T-helper 2 cell treated with Interferon-gamma antibody and Interleukin-4, amounts not matched to agents 100 ng/mL and 5 ng/mL, for 36 hours (primary cell): ENCODE measurements at regions not wholly inside any gene's neighbourhood (a gene's known extent, or its start where the extent isn't known, plus 50 kb on each side); places are given as distances from the start of the nearest gene placed in this dataset.

Experiments used
- intact Hi-C: fragments of 100-400 bp; cut with micrococcal nuclease; formaldehyde crosslinking; loops from one replicate; pipeline ENCODE4 v1.15.1; 2023

DNA sequence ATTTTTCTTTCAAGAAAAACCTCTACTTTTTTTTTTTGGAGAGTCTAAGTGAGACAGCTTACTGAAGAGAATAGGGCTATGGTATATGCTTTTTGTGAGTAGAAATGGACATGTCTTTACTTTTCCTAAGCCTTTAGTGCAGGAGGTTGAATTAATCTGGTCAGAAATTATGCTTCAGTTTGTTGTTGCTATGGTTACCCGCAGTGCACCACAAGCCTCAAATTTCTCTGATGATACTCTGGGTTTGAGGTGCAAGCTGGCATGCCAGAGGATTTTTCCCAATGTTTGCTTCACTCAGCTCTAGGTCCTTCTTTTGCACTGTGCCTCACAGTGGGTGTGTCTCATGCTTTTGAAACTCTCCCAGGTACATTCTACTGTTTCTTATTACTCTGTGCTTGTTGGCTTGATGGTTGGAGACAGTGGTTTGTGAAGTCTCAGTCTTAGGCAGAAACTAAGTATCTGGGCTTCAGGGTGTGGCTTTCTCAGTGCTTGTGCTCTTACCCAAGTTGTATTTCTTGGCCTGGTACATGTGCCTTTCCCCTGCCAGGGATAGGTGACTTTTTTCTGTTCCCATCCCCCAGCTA, 278.3 kb downstream of the RBM43 start:
- intact Hi-C loops = no loop called here

- intact Hi-C loops = no loop called here
Measured at GRCh38 chr2:150981826-150982225, 279.8 kb downstream of the RBM43 start.

DNA sequence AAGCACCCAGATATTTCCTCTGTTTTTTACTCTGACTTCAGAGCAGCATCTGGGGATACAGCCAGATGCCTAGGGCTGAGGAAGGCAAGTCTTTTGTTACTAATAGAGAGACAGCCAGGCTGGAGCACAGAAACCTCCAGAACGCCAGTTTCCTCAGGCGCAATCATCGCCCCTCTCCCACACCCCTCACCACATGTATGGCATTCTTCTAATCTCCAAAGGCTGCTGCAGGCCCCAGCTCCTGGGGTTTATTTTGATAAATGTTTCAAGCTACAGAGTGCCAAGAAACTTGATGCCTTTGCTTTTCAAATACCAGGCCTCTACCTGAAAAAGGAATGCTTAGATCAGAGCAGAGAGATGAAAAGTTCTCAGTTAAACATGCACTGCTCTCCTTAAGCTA, 283.6 kb downstream of the RBM43 start:
- intact Hi-C loops = no loop called here

DNA sequence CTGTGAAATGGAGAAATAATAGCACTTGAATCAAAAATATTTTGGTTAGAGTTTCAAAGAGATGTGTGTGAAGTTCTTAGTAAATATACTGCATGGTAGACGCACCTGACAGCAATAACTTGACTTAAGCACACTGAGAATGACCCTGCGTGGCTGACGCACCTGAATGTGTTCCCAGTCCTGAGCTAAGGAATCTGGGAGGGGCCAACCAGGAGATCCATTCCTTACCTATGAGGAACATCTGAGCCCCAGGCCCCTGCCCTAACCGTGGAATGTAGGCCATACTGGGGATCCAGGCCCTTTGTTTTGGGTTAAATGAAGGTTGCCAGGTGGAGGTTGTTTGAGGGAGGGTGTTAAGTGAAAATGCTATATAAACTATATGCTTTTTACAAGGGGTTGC, 284.4 kb downstream of the RBM43 start:
- intact Hi-C loops = no loop called here

DNA sequence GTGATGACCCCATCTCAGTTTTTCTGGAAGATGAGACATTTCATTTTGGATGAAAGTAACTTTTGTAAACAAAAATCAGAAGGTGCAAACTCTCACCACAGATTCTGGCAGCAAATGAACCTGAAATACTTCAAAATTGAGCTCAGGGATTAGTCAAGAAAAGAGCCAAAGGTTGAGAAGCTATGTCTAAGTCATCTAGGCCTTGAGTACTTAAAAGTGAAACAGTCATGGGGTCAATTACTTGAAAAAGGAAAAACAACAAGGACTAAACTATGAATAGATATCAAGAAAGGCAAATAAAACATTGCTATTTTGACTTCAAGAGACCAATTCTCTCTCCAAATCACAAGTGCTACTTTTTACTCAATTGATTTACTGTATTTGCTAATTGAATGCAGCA, 285.1 kb downstream of the RBM43 start:
- intact Hi-C loops = no loop called here

- intact Hi-C loops = no loop called here
Measured at GRCh38 chr2:150974864-150975263, 286.8 kb downstream of the RBM43 start.

DNA sequence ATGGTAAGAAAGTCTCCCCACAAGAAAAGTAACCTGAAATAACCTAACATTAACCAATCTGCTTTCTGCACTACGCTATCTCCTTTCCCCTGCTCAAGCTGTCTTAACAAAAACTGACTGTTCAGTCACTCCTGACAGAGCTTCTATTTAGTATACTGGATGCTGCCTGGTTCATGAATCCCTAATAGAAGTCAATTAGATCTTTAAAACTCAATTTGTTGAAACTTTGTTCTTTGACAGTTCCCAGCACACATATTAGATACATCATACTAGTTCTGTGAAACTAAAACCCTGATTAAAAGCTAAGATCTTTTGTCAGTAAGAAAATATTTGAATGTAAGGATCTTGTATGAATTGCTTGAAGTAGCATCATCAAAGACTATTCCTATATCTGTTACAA, 287.4 kb downstream of the RBM43 start:
- intact Hi-C loops = no loop called here

DNA sequence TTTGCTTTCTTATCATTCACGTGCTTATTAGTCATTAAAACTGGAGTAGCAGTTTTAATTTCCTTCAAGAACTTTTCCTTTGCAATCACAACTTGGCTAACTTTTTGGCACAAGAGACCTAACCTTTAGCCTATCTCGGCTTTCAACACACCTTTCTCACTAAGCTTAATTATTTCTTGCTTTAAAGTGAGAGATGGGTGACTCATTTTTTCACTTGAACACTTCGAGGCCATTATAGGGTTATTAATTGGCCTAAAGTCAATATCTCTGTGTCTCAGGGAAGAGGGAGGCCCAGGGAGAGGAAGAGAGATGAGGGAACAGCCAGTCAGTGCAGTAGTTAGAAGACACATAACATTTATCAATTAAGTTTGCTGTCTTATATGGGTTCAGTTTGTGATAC, 289.8 kb downstream of the RBM43 start:
- intact Hi-C loops = no loop called here

GRCh38 chr2:150963336-150963735, 298.3 kb downstream of the RBM43 start:
- intact Hi-C loops = no loop called here

GRCh38 chr2:150955231-150955630, 306.4 kb downstream of the RBM43 start:
- intact Hi-C loops = no loop called here

- intact Hi-C loops = no loop called here
Measured at GRCh38 chr2:150946831-150947230, 314.8 kb downstream of the RBM43 start.

- intact Hi-C loops = no loop called here
Measured at GRCh38 chr2:150944315-150944714, 317.3 kb downstream of the RBM43 start.

- intact Hi-C loops = no loop called here
Measured at GRCh38 chr2:150939087-150939486, 322.6 kb downstream of the RBM43 start.

DNA sequence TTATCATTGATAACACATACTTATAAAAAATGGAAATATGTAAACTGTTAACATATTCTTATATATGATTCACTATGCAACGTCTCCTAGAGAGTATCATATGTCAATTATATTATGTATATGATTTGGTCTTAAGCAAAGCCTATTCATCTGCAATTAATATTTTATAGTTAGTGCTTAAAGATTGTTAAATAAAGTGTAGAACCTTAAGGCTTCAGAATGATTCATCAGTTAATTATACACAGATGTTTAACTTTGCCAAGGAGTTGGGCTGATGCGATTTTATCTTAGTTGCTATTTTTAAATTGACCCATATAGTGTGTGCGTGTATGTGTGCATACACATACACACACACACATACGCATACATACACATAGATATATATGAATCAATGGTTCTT, 323.1 kb downstream of the RBM43 start:
- intact Hi-C loops = no loop called here

DNA sequence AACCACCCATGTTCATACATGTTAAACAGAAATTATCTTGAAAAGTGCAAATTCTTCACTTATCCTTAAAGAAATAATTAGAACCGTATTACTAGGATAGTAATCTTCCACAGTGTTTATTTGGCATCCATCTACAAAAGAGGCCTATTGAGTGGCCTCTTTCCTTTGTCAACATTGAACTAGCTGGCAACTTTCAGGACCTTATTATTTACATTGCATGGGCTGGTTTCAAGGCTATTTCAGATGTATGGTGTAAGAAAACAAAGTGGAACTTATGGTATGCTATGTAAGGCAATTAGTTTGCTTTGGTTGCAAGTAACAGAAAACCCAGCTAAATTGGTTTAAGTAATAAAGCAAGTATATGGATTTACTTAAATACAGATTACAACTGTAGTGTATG, 324.6 kb downstream of the RBM43 start:
- intact Hi-C loops = no loop called here

GRCh38 chr2:150931451-150931850, 330.2 kb downstream of the RBM43 start:
- intact Hi-C loops = no loop called here

GRCh38 chr2:150925611-150926010, 336.1 kb downstream of the RBM43 start:
- intact Hi-C loops = no loop called here

GRCh38 chr2:150924878-150925277, 336.8 kb downstream of the RBM43 start:
- intact Hi-C loops = no loop called here

DNA sequence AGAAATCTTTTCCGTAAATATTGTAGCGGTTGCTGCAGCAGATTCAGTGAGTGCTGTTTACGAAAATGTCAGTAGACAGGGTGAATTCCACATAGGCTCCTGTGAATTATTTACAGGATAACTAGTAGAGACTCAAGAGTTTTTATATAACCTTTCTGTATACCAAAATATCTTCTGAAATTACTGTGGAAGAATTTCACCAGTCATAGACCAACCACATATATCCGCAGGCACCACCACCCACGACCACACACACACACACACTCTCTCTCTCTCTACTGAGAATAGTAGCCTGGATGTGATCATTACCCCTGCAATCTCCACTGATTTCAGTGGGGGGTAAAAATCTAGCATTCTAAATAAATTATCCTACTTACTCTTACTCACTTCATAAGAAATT, 341.8 kb downstream of the RBM43 start:
- intact Hi-C loops = no loop called here

DNA sequence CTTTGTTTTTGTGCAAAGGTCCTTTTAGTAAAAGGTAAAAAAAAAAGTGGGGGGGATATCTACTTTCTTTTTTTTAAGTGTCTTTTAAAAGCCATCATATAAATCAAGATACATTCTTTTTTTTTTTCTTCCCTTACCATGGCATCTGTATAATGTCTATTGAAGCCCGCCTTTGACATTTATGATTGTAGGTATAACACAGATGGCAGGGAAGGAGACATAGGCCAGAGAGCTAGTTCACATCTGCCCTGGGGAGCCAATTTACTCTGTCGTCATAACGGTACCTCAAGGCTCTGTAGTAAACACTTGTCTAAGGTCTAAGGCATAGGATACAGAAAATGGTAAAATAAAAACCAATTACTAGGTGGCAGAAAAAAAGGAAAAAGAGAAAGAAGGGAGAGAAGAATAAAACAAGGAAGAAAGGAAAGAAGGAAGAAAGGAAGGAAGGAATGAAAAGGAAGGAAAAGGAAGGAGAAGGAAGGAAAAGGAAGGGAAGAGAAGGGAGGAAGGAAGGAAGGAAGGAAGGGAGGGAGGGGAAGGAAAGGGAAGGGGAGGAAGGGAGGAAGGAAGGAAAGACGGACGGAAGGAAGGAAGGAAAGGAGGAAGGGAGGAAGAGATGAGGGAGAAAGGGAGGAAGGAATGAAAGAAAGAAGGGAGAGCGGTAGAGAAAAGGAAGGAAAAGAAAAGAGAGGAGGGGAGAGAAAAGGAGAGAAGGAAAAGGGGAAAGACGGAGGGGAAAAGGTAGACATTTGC, 343.5 kb downstream of the RBM43 start:
- intact Hi-C loops = no loop called here

DNA sequence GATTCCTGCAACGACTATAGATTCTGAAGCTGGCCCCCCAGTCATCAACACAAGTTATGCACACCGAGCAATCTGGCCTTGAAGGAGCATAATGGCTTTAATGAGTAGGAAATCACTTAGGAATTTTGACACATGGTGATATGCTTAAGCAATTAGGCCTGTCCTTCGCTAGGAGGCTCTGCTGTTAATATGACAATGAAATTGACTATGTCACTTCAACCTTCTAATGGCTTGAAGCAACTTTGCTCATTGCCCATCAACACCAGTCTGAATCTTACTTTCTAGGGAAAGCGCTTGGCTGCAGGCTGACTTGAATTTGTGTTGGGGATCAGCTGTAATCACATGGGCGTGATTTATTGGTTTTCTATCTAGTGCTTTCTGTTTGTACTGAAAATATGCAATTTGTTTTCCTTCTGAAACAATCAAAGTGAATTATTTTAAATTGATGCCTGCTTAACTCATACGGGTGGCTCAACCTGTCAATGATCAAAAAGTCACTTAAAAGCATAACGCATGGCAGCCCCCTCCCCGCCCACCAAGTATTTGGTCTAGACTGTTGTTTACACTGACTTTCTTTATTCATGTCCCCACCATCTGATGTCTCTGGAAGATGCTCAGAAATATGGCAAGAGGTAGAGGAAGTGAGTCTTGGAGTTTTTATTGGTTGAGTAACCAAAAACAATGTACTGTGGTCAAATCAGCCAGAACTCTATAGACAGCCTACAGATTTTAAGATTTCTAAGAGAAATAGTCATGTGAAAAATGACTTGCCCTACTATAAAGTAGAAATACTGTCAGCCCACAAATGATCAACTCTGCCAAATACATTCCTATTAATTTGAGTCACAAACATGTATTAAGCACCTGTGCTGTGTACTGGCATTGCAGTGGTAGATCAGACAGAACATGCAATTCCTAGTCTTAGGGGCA, 344.9 kb downstream of the RBM43 start:
- intact Hi-C loops = no loop called here

- intact Hi-C loops = no loop called here
Measured at GRCh38 chr2:150911766-150912280, 349.8 kb downstream of the RBM43 start.
